GM15510 (cell line): ENCODE measurements at regions not wholly inside any gene's neighbourhood (a gene's known extent, or its start where the extent isn't known, plus 50 kb on each side); places are given as distances from the start of the nearest gene placed in this dataset.

Experiments
- POLR2A ChIP-seq: IDR thresholded peaks from 3 replicates; pipeline ENCODE4 v1.6.1; 2011; ENCODE audit warnings: borderline replicate concordance; ENCODE audit not compliant: insufficient read length; ENCODE audit errors: extremely low read depth

DNA sequence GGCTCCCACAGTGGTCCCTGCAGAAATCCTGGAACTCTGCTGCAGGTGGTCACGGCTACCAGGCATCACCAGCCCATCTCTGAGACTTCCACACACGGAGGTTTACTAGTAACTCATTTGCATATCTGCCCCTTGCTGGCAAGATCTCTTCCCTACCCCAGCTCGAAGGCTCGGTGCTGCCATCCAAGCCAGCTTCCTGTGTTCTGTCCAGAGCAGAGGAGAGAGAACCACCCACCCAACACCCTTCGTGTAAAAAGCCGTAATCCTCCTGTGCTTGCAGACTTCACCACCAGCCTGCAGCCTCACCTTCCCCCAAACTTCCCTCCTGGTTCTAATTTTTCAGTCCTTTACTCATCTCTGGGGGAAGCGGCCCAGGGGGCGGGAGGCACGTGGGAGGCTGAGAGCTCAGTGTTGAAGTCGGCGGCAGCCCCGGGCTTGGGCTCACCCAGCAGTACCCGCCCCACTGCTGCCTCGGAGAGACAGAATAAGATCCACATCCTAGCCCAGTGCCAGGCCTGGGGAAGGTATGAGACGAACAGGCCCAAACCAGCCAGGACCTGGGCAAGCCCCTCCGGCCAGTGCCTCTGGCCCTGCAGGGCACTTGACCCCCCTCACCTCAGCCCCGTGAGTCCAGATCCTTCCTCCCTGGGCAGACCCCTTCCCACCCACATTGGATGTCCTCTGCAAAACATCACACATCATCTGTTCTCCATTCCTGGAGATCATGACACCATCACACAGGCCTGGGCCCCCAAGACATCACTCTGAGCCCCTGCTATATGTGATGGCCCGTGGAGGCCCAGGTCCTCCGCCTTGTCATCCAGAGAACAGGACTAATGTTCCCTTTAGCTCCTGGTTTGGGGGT lies 145.8 kb upstream of the ID2 start:
- no peak for TF ChIP-seq POLR2A

- TF ChIP-seq POLR2A, result no peak
Measured at GRCh38 chr2:8536686-8537561, 144.9 kb upstream of the ID2 start.

DNA sequence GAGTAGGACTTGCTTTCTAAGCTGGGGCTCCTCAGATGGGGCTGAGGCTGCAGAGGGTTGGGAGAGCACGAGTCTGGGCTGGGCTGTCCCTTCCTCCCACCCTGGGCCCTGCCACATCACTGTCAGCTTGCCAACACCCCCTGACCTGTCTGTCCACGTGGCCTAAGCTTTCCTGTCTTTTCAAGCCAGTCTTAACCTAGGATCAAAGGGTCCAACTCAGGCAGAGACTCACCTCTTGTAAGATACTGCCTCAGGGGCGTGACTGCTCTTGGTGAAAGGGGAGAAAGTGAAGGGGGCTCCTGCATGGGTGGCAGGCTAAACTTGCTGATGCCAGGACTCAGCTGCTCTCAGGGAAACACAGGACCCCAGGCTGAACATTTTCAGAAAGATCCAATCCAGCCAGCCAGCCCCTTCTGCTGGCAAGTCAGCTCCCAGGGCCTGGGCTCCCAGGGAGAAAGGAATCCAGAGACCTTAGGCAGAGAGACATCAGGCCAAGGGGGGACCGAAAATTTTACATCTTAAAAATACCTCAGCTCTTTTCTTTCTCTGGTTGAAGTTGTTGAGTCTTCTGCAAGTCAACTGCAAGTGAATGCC lies 144.2 kb upstream of the ID2 start:
- no peak for TF ChIP-seq POLR2A

- no peak for TF ChIP-seq POLR2A
Measured at GRCh38 chr2:8538531-8538930, 143.3 kb upstream of the ID2 start.

DNA sequence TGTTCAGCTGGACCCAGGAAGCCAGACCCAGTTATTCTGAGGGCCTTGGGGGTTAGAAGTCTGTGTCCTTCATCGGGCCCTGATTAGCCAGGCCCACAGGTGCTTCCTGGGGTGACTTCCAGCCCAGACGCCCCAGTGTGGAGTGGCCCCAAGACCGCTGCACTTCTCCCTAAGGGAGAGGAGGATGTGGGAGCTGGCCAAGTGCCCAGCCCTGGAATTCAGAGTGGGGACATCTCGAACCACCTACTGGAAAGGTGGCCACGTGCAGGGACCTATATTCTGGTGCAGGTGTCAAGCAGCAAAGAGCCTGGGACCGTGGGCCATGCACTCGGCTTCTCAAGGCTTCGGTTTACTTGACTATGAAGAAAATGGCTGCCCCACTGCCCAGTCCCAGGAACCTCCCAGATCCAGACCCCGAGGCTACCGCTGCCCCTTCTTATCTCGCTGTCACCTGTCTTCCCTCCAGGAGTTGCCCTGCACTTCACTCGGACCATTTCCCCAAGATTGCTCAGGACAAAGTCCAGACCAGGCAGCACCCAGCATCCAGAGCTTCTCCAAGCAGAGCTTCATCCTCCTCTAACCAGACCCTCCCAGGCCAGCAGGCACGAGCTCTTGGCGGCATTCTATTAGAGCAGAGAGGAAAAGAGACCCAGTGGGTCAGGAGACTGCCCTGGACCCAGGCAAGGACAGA lies 142.8 kb upstream of the ID2 start:
- no peak for TF ChIP-seq POLR2A

DNA sequence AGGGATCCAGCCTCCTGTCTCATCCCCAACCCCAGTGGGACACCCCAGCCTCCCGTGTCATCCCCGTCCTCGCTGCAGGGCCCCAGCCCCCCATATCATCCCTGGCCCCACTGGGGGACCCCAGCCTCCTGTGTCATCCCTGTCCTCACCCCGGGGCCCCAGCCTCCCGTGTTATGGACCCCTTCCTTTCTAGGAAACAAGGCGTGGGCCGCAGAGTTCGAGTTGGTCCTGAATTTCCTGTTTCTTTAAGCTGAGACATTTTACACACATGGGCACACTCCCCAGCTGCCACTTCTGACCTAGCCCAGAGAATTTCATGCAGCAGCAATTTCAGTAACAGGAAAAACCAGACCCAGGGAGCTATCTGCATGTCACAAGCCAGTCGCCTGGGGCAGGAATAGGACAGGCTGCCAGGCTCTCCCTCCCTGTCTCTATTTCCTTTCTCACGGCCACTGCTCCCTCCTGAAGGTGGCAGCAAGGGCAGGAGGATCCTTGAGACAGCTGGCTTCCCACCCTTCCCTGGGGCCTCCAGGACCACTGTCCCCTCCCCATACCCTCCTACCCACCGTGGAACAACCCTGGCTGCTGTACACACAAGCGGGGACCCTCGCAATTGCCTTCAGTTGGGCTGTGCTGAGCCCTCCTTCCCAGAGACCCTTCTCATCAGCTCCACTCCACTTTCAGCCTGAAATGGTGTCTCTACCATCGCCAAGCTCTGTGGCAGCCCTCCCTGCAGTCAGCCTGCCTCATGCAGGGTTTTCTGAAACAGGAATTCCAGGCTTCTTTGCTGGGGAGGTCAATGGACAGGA lies 141.9 kb upstream of the ID2 start:
- no peak for TF ChIP-seq POLR2A

- TF ChIP-seq POLR2A, result no peak
Measured at GRCh38 chr2:8540552-8541055, 141.3 kb upstream of the ID2 start.

DNA sequence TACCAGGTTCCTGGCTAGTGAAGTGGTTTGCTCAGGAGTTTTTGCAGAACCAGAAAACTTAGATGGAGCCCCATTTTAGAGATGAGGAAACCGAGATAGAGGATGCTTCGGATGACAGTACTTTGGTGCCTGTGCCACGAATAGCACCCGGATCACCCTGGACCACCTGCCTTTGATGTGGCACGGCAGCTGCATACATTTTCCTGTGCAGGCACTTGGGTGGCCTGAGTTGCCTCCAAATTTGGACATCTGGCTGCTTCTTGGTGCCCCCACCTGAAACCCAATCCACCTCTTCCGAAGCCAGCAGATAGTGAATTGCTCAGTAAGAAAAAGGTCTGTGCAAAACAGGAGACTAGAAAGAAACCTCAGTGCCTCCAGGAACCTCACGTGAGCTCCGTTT lies 140.6 kb upstream of the ID2 start:
- no peak for TF ChIP-seq POLR2A

- TF ChIP-seq POLR2A, result no peak
Measured at GRCh38 chr2:8541636-8542035, 140.2 kb upstream of the ID2 start.

DNA sequence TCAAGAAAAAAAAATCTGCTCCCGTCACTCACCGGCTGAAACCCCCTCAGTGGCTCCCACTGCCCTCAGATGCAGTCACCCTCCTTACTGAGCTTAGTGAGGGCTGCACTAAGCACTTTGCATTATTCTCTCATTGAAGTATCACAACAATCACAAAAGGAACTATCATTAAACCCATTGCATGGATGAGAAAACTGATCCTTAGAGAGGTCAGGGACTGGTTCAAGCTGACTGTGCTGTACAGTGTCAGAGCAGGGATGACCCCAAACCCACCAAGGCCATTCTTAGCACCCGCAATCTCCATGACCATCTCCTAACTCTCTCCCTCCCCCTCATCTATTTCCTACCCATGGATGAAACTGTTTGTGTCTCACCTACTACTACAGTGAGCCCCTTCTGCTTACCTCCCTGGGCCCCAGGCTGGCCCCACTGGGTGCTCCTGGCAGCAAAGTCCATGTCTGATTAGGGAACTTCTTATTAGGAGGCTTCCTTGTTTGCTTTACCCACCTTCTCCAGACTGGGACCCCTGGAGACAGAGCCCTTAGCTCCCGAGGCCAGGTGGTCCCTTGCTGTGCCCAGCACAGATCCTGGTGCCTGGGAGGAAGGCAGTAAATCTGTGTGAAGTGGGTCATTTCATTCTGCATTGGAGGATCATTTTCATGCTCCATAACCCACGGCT lies 139.3 kb upstream of the ID2 start:
- no peak for TF ChIP-seq POLR2A

DNA sequence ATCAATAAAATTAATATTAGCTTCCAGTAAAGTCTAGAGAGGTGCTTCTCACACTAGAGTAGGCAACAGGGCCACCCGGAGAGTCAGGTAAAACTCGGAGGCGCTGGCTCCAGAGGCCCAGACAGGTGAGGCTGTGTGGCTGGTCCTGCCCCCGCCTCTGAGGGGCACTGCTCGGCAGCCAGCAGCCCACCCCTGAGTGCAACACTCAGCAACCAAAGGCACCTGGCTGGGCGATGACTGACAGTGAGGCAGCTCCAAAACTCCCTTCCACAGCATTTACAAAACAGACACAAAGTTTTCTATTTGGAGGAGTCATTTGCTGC lies 138.8 kb upstream of the ID2 start:
- TF ChIP-seq POLR2A, result no peak

- TF ChIP-seq POLR2A, result peak; percentile 34
Measured at GRCh38 chr2:8543383-8544170, 138.3 kb upstream of the ID2 start.
